Activated CD4-positive, alpha-beta T cell treated with anti-CD3 and anti-CD28 coated beads, Interleukin-2, amount 10 ng/mL, durations not matched to agents 24 days and 14 days (primary cell): ENCODE measurements at regions not wholly inside any gene's neighbourhood (a gene's known extent, or its start where the extent isn't known, plus 50 kb on each side); places are given as distances from the start of the nearest gene placed in this dataset.

Experiments
- DNase-seq: peaks from one replicate; pipeline ENCODE4 v3.0.0; 2022
- H3K27ac Mint-ChIP-seq: one replicate; pipeline ENCODE4 v1.8.0; 2022; ENCODE audit warnings: mild to moderate bottlenecking, mixed read lengths
- H3K27me3 Mint-ChIP-seq: one replicate; pipeline ENCODE4 v1.8.0; 2022; ENCODE audit warnings: mixed read lengths
- H3K36me3 Mint-ChIP-seq: one replicate; pipeline ENCODE4 v1.8.0; 2022; ENCODE audit warnings: low read depth, mild to moderate bottlenecking, mixed read lengths
- H3K4me1 Mint-ChIP-seq: one replicate; pipeline ENCODE4 v1.8.0; 2021; ENCODE audit warnings: mixed read lengths
- H3K4me3 Mint-ChIP-seq: one replicate; pipeline ENCODE4 v1.8.0; 2022; ENCODE audit warnings: mild to moderate bottlenecking, moderate library complexity, mixed read lengths
- H3K9me3 Mint-ChIP-seq: one replicate; pipeline ENCODE4 v1.8.0; 2021; ENCODE audit warnings: mixed read lengths
- intact Hi-C: fragments of 100-400 bp; cut with micrococcal nuclease; formaldehyde crosslinking; loops from one replicate; pipeline ENCODE4 v1.15.1; 2023

DNA sequence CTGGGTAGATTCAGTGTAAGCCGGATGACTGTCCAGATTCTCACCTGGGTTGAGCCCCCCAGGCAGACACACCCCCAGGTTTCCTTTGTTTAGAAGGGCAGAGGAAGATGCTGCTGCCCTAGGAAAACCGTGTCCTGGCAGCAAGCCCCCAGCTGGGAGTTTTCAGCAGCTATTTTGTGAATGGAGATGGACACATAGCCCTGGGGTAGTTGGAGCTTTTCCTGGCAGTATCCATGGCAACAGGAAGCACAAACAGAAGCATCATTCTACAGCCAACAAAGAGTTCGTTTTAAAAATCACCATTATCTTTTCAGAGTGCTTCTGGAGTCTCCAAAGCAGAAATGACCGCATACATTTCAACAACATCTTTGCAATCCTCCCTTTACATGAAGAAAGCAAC lies 245.5 kb downstream of the BRD1 start:
- H3K27ac Mint-ChIP-seq = no peak overlapping the region
- DNase-seq = no peak
- intact Hi-C loops = no loop called here
- peaks cover 2% of the 10 kb centered on the region for H3K36me3 Mint-ChIP-seq
- H3K9me3 Mint-ChIP-seq = no peaks in the 10 kb centered on the region
- no peaks in the 10 kb centered on the region for H3K27me3 Mint-ChIP-seq
- peaks cover 1% of the 10 kb centered on the region for H3K4me1 Mint-ChIP-seq
- no peak overlapping the region for H3K4me3 Mint-ChIP-seq

DNA sequence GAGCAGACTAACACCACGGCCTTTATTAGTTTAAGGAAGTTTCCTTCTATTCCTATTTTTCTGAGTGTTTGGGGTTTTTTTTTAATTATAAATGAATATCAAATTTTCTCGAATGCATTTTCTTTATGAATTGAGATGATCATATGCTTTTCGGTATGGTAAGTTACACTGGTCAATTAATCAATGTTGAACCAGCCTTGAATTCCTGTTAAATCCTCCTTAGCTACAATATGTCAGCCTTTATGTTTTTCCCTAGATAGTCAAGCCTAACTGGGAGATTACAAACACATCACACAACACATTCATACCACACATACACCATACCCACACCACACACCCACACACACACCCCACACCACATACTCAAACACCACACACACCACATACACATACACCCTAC lies 247.6 kb downstream of the BRD1 start:
- Mint-ChIP-seq H3K4me3 (no peak overlapping the region), H3K27ac (no peak overlapping the region), H3K27me3 (no peaks in the 10 kb centered on the region), H3K4me1 (no peaks in the 10 kb centered on the region), H3K9me3 (no peaks in the 10 kb centered on the region), H3K36me3 (peaks cover 2% of the 10 kb centered on the region)
- DNase-seq = no peak
- intact Hi-C loops = no loop called here

DNA sequence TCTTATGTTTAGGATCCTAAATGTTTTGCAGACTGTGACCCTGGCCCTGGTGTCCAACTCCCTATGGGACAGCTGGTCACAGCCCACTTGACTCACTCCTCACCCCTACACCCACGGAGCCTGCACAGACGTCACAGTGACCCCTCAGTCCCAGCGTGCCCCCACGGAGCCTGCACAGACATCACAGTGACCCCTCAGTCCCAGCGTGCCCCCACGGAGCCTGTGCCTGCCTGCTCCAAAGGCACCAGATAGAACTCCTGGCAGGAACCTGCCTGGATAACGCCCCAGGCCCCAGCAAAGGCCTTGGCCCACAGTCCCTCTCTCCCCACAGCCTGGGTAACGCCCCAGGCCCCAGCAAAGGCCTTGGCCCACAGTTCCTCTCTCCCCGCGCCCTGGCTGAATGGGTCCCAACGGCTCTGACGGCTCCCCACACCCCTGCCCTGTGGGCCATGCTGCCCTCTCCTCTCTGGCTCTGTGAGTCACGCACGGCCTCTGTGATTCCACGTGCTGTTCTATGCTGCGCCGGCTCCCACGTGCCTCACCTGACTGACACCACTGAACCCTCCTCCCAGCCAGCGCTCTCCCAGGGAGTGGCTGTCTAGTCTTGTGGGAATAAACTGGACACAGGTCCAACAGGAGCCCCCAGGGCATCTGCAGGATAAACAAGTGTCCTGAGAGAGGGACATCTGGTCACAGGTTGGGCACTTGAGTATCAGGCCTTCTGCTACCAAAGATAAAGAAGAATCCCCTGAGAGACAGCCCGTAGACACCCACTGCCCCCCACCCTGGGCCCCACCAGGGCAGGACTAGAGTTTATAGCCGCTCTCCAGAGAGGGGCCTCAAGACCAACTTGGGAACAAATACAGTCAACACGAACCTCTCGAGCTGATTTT lies 250.3 kb downstream of the BRD1 start:
- no peaks in the 10 kb centered on the region for H3K4me1 Mint-ChIP-seq
- no peak overlapping the region for H3K4me3 Mint-ChIP-seq
- H3K36me3 Mint-ChIP-seq = peaks cover 2% of the 10 kb centered on the region

DNA sequence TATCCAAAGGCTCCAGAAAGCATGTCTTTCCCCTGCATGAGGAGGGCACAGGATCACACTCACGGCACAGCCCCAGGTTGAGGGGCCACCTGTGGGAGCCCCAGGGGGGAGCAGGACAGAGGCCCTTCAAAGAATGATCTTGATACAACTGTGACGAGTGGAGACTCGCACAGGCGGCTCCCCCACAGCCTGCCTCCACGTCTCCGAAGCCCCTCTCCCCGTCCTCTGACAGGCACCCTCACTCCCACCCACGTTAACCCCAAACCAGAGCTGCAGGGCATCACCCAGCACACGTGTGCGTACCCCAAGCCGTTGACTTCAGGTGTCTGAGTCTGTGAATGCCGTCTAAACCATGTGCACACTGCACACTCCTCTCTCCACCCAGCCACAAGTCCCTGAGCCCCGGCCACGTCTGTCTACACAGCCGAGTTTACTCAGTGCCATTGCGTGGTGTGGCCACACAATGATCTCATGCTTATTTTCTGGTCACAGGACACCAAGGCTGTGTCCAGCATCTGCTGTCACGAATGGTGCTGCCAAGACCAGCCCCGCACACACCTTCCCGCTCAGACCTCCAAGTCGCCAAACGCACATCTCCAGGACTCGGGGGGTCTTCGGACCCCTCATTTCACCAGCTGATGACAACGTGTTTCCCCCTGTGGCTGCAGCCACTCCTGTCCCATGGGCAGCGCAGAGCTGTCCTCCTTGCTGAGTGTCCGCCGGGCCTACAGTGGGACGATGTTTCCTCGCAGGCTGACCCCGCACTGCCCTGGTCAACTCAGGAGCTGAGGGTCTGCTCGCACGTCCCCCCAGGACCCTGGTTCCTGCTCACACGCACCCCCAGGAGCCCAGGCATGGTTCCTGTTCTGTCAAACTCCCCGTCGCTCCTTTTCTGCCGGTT lies 251.2 kb downstream of the BRD1 start:
- no peaks in the 10 kb centered on the region for H3K9me3 Mint-ChIP-seq
- H3K4me3 Mint-ChIP-seq = no peak overlapping the region
- no peak overlapping the region for H3K27ac Mint-ChIP-seq
- peaks cover 2% of the 10 kb centered on the region for H3K36me3 Mint-ChIP-seq
- DNase-seq = no peak
- intact Hi-C loops = no loop called here
- no peaks in the 10 kb centered on the region for H3K27me3 Mint-ChIP-seq
- no peaks in the 10 kb centered on the region for H3K4me1 Mint-ChIP-seq

More for the DNA sequence above, 250.3 kb downstream of the BRD1 start:
- Mint-ChIP-seq H3K9me3 (no peaks in the 10 kb centered on the region), H3K27me3 (no peaks in the 10 kb centered on the region), H3K27ac (no peak overlapping the region)
- no peak for DNase-seq
- intact Hi-C loops = no loop called here

DNA sequence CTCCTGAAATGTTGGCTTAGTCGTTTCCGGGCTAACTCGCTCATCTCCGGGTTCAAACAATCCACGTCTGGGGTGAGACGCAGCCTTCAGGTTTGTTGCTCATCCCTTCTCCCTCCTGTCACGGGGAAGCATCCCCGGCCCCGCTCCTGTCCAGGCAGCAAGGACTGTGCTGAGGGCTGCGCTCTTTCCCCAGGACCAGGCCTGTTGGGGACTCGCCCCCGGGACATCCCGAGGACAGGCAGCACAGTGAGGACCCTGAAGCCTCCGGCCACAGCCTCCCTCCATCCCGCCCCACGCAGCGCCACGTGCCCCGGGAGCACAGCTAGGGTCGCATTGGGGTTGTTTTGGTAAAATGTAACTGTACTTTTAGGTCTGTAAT lies 252.0 kb downstream of the BRD1 start:
- no peak overlapping the region for H3K27ac Mint-ChIP-seq
- no peak for DNase-seq
- no peak overlapping the region for H3K4me3 Mint-ChIP-seq
- intact Hi-C loops = no loop called here
- peaks cover 2% of the 10 kb centered on the region for H3K36me3 Mint-ChIP-seq
- no peaks in the 10 kb centered on the region for H3K9me3 Mint-ChIP-seq
- H3K4me1 Mint-ChIP-seq = no peaks in the 10 kb centered on the region
- no peaks in the 10 kb centered on the region for H3K27me3 Mint-ChIP-seq

DNA sequence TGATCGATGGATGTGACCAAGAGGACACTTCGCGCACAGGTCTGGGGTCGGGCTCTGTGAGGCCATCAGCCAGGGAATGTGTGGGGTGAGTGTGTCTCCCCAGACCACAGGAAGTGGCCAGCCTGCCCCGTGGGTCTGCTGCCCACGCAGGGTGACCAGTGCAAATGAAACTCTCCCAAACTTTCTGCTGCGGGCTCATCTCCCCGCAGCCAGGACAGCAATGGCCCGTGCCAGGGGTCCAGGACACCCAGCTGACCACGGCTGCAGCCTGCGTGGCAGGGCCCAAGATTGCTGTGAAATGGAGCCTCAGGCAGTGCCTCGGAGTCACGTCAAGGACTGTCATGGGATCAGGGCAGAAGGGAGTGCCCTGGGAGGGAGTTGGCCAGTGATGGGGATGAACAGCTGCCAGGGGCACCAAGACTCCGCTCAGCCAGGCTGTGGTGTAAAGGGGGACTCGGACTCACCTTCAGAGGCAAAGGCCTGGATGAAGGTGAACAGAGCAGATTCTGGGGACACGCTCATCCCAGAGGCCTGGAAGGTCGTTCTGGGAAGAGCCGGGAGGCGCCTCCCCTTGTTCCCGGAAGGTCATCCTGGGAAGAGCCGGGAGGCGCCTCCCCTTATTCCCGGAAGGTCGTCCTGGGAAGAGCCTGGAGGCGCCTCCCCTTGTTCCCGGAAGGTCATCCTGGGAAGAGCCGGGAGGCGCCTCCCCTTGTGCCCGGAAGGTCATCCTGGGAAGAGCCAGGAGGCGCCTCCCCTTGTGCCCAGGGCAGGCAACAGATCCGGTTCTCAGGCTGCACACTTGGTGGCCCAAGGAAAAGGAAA lies 252.6 kb downstream of the BRD1 start:
- H3K4me3 Mint-ChIP-seq = no peak overlapping the region

DNA sequence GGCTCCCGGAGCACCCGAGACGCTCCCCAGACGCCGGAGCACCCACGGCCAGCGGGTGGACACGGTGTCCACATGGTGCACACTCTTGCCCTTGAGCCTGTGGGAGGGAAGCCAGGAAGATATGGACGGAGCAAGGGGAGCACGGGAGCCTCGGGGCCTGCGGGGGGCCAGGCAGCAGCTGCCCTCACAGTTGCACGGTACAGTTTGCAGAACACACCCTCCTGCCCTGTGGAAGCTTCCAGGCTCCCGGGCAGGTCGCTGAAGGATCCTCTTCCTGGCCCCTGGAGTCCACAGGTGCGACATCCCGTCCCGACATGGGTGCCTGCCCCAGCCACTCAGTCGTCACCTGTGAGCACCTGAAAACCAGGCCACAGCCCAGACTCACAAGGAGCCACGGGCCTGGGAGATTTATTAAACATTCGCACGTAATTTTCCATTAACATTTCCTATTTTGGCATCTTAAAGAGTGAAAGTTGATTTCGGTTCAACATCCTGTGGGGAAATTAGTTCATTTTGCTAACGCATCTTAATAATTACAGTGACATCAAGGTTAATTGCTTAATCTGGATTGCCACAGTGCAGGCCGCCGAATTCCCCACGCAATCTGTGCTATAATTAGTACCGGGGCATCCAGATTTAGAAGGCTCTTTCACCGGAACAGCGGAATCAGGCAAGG lies 253.3 kb downstream of the BRD1 start:
- Mint-ChIP-seq H3K4me1 (no peaks in the 10 kb centered on the region), H3K27ac (no peak overlapping the region), H3K27me3 (no peaks in the 10 kb centered on the region), H3K9me3 (no peaks in the 10 kb centered on the region), H3K36me3 (peaks cover under 1% of the 10 kb centered on the region), H3K4me3 (no peak overlapping the region)
- intact Hi-C loops = no loop called here
- DNase-seq = no peak

More for the DNA sequence above, 252.6 kb downstream of the BRD1 start:
- Mint-ChIP-seq H3K27me3 (no peaks in the 10 kb centered on the region), H3K27ac (no peak overlapping the region), H3K9me3 (no peaks in the 10 kb centered on the region), H3K4me1 (no peaks in the 10 kb centered on the region), H3K36me3 (peaks cover 2% of the 10 kb centered on the region)
- DNase-seq = no peak
- intact Hi-C loops = no loop called here

DNA sequence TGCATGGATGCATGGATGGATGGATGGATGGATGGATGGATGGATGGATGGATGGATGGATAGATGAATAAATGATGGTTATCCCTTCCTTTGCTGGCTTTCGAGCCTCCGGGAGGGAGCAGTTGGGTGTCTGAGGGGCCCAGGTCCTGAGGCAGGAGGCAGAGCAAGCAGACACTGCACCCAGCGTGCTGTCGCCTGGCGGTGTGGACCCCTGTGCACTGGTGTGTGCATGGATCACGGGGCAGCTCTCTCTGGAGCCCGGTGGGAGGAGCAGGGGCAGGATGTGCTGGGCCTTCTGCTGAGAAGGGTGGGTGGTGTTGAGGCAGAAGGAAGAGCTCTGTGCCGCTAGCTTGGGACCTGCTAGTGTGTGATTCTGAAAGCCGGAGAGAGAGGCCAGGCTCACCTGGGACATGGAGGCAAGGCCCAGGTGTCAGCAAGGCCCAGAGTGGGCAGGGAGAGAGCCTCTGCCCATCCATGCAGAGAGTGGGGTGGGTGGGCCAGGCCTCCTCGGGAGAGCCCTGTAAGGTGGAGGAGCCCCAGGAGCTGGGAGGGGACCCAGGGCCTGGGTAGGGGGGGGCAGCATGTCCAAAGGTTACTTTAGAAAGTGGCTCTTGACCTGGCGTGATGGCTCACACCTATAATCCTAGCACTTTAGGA lies 254.4 kb downstream of the BRD1 start:
- Mint-ChIP-seq H3K27me3 (no peaks in the 10 kb centered on the region), H3K36me3 (no peaks in the 10 kb centered on the region), H3K4me3 (no peak overlapping the region), H3K4me1 (no peaks in the 10 kb centered on the region), H3K9me3 (no peaks in the 10 kb centered on the region), H3K27ac (no peak overlapping the region)
- intact Hi-C loops = no loop called here
- DNase-seq = no peak

DNA sequence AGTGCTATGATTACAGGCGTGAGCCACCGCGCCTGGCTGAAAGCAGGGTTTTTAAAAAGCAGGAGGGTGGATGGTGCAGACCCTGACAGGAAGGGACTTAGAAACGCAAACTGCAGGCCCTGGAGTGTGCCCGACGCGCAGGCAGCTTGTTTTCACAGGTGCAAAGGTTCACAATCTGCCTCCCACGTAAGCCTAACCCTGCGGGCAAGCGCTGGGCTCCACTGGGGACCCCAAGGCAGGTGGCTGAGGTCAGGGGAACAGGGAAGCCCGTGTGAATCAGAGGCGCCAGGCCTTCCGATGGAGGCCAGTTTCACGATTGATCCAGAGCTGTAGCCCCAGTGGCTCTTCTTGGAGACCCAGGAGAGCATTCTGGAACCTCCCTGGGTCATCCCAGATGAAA lies 256.3 kb downstream of the BRD1 start:
- Mint-ChIP-seq H3K4me3 (no peak overlapping the region), H3K4me1 (no peaks in the 10 kb centered on the region), H3K36me3 (no peaks in the 10 kb centered on the region), H3K9me3 (no peaks in the 10 kb centered on the region), H3K27me3 (no peaks in the 10 kb centered on the region), H3K27ac (no peak overlapping the region)
- intact Hi-C loops = no loop called here
- DNase-seq = no peak

DNA sequence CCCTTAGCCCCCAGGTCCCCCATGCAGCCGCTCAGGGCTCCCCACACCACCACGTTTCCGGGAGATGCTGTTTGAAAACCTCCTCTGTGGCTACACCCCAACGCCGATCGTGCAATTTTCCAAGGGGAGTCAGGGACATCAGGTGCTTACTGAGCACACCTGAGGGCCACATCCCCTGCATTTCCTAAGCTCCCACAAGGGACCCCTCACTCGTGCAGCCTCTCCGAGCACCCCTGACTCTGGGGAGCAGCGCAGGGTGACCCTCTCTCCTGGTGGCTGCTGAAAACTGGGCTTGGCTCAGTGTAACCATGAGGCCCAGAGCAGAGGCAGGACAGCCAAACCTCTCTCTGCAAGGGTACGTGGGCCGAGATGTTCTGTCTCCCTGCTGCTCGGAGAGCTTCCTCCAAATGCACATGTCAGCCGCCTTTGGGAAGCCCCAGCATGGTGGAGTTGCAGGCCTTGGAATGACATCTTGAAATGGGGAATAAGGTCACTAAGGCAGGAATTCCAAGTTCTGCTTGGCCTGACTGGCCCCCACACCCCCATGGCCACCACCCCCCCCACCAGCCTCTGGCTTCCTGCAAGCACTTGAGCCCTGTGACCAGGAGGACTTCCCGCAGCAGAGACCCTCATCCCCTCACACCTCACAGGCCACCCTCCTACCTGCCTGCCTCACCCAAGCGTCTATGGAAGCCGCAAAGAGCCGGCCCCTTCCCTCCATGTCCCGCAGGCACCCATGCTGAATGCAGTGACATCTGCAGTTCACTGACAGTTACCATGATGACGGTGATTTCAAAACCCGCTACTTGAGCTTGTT lies 257.4 kb downstream of the BRD1 start:
- no peak for DNase-seq
- Mint-ChIP-seq H3K36me3 (no peaks in the 10 kb centered on the region), H3K9me3 (no peaks in the 10 kb centered on the region), H3K27me3 (no peaks in the 10 kb centered on the region), H3K4me1 (no peaks in the 10 kb centered on the region), H3K27ac (no peak overlapping the region), H3K4me3 (no peak overlapping the region)
- intact Hi-C loops = no loop called here

DNA sequence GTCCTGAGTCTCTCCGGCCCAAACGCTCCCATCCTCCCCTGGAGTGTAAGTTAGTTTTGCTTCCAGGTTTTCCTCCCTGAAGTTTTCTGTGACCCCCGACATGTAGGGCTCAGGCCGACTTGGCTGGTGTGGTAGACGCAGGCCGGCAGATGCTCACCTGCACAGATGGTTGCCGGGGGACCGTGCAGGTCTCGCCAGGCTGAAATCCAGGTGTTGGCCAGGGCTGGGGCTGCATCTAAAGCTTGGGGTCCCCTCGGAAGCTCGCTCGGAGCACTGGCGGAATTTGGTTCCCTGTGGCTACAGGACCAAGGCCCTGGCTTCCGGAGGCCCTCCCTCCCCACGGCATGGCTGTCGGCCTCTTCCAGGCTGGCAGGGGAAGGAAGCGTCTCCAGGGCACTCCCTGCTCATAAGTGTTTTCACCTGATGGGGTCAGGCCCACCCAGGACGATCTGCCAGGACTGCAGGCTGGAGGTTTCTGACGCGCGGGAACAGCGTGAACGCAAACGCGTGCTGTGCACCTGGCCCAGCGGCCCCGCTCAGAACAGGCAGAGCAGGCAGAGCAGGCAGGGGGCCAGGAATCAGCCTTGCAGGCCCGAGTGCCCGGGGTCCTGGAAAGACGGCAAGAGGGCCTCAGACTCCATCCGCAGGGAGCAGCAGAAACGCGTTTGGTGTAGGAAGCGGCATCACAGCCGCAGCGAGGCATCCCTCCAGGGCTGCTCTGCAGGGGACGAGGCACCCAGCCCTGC lies 258.2 kb downstream of the BRD1 start:
- Mint-ChIP-seq H3K36me3 (no peaks in the 10 kb centered on the region), H3K4me3 (no peak overlapping the region), H3K27me3 (no peaks in the 10 kb centered on the region), H3K4me1 (no peaks in the 10 kb centered on the region), H3K27ac (no peak overlapping the region), H3K9me3 (no peaks in the 10 kb centered on the region)
- intact Hi-C loops = no loop called here
- no peak for DNase-seq

DNA sequence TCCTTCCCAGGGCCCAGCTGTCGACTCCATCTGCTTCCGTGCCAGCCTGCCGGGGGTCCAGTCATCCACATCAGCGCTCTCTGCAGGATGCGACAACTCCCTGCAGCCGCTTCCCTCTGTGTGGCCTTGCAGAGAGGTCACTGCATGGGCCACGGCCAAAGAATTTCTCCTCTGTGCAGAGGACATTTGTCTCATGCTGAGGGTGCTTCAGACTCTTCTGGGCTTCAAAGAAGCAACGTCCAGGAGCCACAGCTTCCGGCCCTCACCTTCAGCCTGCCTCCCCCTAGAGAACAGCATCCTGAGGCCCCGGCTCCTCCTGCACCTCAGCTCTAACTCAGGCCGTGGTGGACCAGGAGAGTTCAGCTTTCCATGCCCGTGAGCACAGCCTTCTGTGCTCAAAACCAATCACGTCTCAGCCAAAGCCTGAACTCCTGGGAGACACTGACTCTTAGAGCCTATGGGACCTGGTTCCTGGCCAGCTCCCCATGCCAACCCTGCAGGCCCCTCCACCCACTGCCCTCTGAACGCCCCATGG lies 258.9 kb downstream of the BRD1 start:
- Mint-ChIP-seq H3K27me3 (no peaks in the 10 kb centered on the region), H3K4me1 (no peaks in the 10 kb centered on the region), H3K27ac (no peak overlapping the region)

More for the DNA sequence above, 258.9 kb downstream of the BRD1 start:
- H3K4me3 Mint-ChIP-seq = no peak overlapping the region
- intact Hi-C loops = no loop called here
- no peak for DNase-seq
- H3K9me3 Mint-ChIP-seq = no peaks in the 10 kb centered on the region
- H3K36me3 Mint-ChIP-seq = no peaks in the 10 kb centered on the region
